SW480 (cell line): ENCODE measurements at regions not wholly inside any gene's neighbourhood (a gene's known extent, or its start where the extent isn't known, plus 50 kb on each side); places are given as distances from the start of the nearest gene placed in this dataset.
"Not testable (repeated sequence)": the region's sequence is repeated elsewhere in the genome, so short reads cannot be mapped to it uniquely, and the experiment has no call there.

Source experiments
- DNase-seq: peaks from one replicate; pipeline ENCODE4 v3.0.0-alpha.2; 2016; ENCODE audit warnings: low spot score

DNA sequence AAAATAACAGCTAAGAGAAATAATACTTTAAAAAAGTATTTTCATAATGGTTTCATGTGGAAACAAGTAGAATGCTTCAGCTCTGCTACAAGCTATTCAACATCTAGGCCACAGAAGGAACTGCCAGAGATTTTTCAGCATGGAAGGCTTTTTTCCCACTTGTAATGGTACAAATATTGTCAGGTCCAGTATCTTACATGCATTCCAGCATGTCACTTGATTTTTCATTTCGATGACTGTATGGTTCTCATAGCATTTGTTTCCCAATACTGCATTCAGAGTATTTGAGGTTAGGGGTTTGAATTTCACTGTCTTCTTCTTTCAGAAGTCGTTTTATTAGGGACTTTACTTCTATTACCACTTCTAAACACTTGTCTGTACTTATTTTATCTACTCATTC lies 1701.5 kb upstream of the FLRT2 start:
- DNase-seq = no peak

DNA sequence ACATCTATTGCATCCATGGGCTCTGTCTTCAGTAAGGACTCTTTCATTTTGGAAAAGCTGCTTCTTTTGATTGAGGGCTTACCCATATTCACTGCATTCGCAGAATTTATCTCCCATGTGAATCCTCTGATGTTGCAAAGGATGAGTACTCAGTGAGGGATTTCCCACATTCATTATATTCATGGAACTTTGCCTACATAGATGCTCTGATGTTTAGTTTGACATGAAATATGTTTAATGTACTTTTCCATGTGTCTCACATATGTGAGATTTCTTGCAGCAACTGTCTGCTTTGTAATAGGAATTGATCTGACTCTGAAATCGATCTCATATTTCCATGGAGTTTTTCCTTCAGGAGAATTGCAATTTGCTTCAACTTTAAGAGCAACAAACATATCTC lies 1699.6 kb upstream of the FLRT2 start:
- DNase-seq = no peak

DNA sequence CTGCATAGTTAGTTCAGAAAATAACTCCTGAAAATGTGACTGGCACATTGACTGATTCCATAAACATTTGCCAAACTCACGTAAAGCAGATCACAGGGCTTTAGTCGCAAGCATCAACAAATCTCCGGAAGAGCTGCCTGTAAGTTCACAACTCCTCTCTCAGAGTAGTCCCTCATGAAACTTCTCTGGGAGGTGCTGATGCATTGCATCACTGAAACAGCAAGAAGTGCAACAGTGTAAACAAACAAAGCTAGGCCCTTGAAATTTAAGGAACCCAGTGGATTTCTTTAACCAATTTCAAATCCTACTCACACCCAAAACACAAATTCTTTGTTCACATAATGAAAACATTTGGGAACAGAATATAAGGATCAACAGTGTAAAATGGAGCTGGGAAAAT lies 1691.7 kb upstream of the FLRT2 start:
- no peak for DNase-seq

DNA sequence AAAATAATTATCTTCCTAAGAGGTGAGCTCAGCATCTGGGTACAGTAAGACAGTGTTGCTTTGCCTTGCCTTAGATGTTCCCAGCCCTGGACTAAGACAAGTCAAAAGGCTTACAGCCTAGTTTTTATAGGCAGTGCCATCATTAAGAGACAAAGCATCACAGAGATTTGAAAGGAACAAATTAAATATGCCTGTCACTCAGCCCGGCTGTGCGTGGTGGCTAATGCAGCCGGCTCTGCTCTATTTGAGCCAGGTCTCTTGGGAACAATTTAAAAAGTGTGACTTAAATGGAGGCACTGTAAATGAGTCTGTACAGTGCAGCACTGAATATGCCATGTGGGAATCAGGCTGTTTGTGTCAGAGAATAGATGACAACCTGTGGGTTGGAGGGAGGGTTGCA lies 1687.4 kb upstream of the FLRT2 start:
- DNase-seq = no peak

DNA sequence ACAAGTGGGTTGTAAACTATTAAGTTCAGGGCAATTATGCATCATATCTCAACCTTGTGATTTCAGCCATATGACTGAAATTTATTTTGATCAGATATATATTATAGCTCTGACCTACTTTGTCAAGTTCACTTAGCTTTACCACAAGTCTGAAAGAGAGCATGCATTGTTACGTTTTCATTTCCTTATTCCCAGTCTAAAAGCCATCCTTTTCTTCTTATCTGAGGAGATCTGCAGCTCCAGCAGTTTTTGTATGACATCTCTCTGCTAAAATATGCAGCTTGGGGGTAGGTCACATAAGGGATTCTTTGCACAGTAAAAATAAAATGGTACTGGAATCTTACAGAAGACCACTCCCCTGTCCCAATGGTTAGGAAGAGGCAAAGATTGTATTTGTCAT lies 1682.8 kb upstream of the FLRT2 start:
- DNase-seq = no peak

DNA sequence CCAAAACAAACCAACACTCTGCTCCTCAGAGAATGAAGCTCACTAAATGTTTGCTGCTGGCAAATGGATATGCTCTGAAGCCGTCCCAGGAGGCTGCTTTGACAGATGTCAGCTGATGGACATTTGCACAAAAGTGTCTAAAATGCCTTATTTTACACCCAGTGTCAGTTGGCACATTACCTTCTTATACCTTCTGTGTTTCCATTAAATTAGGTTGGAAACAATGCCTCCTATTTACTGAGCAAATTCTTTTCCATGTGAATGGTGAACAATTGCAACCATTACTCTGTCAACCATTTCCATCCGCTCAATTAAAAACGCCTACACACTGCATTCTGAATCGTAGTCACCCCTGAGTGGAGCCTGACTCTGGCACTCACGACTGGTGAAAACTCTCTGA lies 1679.9 kb upstream of the FLRT2 start:
- DNase-seq = no peak

DNA sequence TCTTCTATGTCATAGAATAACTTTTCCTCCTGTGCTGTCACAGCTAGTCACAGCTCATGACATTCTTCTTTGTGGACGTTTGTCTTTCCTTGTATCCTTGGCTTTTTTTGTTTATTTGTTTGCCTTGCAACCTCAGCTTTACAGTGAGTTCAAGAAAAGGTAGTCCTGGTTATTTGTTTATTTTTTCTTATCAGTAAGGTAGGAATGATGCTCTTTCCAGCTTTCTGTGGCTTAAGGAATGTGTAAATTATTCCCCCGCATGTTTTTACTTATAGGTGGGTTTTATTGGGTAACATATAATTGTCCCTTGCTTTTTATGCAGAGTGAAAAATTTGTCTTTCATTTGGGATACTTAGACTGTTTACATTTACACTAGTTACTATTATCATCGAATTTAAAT lies 1673.6 kb upstream of the FLRT2 start:
- DNase-seq = no peak

DNA sequence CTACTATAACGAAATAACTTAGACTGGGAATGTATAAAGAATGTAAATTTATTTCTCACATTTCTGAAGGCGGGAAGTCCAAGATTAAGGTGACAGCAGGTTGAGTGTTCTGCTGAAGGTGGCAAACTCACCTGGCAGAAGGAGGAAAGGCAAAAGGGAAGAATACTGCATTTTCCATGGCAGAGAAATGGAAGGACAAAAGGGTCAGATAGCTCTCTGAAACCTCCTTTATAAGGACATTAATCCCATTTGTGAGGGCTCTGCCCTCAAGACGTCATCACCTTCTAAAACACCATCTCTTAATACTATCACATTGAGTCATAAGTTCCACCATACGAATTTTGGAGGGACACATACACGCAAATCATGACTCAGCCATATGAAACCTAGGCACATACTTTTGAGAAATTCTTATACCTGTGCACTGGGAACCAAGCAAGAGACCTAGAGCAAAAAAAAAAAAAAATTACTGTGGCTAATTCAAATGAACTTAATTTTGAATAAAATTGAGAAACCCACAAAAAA lies 1669.3 kb upstream of the FLRT2 start:
- DNase-seq = no peak

DNA sequence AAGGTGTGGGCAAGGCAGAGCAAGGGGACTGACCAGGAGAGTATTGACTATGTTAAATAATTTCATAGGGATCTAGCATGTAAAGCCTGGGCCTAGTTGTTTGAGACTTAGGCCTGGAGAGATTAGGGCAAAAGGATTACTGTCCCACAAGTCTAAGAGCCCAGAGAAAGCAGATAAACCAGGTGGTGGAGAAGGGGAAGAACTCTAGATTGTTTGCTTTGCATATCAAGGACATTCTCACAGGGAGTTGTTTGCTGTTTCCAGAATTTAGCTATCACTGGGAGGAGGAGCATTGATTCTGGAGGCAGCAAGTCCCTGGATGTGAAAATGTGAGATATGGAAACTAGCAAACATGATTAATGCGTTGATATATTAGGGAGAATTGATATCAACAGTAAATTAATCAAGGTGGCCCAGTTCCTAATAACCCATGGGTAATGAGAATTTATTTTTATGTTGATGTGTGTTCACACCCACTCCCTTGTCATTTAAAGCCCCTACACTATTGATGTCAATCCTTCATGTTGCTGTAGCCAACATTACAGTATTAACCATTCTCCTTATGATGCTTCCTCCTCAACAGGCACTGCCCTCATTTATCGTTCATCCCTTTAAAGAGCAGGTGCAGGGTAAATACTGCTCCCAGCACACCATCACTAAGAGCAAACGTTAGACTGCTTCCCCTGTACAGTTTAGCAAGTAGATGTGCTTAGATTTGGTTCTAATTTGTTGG lies 1666.7 kb upstream of the FLRT2 start:
- DNase-seq = no peak

DNA sequence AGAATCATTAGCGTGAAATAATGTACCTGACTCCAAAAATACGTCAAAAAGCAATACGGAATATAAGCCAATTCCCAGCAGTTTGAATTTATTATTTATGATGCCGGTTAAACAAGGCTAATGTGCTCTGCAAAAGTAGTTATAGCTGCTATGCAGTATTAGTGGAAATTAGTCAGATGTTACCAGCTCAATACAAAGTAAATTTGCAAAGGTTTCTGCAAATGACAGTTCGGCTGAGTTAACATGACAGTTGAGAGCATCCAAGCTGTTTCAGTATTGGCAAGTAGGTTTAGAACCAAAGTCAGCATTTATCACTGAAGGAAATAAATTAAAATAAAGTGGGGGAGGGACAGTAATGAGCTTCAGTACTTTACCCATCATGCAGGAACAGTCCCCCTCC lies 1665.8 kb upstream of the FLRT2 start:
- no peak for DNase-seq

DNA sequence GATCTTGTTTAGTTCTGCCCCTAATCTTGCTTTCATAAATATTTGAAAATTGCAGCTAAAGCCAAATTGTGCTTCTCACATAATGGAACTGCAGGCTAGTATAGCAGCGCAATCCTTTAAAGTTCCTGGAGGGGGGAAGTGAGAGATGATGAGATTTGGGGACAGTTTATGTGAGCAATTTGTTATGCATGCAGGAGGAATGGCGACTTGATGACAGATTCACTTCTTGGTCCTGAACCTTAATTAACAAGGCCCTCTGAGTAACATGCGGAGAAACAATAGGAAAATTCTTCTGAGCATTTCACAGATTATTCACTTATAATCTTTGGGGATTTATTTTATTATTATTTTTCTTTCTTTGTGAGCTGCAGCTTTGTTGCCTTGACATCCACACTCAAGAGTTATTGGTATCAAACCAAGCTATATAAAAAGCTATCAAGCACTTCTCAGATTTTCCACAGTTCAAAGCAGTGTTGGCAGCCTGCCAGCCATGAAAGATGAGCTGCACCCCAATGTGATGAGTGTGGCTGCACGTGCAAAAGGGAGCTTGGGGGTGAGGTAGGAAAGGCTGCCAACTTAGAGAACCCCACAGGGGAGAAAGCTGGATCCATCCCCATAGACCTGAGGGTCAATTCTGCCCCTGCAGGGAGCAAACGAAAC lies 1662.2 kb upstream of the FLRT2 start:
- DNase-seq = no peak

DNA sequence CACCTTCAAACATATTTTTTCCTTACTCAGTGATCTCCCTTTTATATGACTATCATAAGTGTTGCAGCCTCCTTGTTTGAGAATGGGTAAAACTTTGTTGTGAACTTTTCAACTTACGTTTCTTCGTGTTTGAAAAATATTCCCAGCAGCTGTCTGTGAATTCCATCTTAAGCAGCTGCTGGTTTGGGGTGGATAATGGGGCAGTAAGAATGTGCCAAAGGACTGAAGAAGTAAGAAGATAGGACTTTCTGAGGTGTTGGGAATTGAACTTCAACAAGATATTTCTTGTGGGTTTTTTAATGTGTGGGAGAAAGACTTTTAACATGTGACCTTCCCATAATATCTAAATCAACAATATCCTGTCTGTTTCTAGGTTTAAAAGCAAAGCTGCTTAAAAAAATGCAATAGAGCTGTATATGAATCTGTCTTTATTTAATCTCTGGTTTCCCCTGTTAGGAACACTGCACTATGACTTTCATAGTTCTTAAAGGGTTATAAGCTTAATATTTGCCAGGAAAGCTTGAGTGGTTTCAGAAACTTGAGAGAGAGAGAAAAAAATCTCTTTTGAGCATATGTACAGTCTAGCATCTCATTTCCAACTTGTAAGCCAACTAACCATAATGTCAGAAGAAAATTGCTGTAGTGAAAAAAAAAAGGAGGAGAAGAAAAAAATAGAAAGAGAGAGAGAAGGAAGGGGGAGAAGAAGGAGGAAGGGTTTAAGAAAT lies 1659.2 kb upstream of the FLRT2 start:
- no peak for DNase-seq

DNA sequence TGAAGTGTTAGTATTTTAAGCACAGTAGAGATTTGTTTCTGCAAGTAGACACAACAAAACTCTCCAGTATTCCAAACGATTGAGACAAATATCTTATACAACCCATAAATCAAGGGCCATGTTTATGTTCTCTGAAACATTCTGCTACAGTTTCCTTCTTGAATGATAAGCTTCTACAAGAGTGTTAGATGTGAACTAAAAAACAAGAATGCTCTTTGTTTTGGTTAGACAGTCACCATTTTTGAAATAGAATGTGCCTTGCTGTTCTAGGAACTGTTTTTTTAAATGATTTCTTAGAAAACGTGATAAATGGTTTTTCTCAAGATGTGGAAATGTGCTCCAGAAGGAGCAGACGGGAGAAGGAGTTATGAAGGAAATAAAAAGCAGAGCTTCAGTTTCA lies 1656.3 kb upstream of the FLRT2 start:
- no peak for DNase-seq

DNA sequence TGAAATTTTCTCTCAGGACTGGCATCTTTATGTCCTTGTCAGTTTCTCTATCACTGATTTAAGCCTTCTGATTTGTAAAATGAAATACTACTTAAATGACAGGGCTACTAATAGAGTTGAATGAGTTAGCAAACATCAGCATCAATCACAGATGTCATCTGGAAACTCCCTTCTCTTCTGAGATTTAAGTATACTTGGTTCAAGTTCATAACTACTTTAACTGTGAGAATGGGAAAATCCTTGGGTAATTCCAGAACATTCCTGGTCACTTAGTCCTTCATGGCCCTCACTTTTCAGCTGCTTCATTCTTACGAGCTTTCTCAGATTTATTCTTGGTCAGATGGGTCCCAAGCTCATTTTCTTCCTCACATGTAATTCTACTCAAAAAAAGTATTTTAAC lies 1655.3 kb upstream of the FLRT2 start:
- DNase-seq = no peak

DNA sequence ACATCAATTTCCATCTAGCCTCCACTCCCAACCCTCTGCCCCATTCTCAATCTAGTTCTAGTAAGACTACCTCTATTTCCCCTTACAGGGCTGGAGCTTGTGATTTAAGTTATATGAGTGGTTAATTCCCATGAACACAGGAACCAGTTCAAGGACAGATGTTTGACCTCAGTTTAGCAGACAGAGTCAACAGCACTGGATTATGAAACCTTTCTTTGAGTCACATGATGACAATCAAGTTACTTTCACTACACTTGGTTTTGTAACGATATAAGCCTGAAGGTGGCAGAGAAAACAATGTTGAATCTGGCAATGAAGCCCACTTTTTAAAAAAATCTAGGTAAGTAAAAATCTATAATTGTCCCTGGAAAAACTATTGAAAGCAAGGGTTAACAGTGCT lies 1646.2 kb upstream of the FLRT2 start:
- no peak for DNase-seq

DNA sequence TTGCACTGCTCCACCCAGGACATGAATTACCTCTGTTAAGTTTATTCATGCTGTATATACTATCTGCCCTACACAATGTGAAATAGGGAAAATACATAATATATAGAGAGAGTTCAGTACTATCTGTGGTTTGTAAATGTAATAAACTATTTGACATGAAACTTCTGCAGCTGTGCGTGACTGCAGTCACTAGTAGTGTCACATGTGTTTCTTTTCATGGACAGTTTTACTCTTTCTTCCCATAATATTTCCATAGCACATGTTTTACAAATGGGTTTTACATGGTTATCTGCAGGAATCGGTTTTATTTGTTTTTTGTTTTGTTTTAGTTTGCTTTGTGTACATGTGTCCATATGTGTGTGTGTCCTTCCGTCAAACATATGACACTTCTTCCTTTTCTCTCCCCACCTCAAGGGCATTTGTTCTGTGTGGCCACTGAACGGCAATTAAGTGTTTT lies 1644.1 kb upstream of the FLRT2 start:
- DNase-seq = no peak

DNA sequence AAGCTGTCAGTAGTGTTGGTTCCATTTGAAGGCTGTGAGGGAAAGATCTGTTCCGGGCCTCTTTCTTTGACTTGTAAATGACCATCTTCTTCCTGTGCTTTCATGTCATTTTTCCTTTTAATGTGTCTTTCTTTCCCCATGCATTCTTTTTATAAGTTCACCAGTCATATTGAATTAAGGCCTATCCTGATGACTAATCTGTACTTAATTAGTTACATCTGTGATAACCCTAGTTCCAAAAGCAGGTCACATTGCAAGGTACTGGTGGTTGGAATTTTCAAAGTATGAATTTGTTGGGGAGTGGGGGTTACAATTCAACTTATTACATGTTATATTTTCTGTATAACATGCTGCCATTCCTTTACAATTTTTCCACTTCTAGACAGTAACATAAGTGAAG lies 1642.1 kb upstream of the FLRT2 start:
- DNase-seq = no peak

DNA sequence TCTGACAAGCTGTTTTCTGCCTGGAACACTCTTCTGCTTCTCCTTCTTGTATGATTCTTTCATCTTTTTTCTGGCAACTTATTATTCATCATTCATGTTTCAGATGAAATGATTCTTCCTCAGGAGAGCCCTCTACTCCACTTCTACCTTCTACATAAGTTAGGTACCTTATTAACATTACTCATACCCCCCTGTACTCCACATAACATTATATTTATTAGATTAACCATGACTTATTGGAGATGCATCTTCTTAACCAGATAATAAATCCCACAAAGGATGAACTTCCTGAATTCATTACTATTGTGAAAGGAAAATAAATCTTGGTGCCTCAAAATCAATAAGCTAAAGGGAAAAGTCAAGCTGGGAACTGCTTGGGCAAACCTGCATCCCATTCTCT lies 1636.5 kb upstream of the FLRT2 start:
- DNase-seq = no peak

DNA sequence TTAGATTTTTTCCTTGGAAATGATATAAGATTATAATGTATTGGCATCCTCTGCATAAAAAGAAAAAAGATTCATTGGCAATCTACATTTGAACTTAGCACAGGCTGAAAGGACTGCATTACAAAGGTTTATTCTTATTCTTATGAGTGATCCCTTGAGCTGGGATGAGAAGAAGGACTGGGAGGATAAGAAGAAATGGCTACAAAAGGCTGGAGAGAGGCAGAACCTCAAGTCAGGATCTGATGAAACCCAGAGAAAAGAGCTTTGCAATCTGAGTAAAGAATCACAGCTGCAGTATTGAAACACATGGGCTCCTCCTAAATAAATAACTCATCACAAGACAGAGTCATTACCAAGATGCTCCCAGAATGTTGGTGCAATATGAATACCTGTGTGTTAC lies 1635.4 kb upstream of the FLRT2 start:
- no peak for DNase-seq

DNA sequence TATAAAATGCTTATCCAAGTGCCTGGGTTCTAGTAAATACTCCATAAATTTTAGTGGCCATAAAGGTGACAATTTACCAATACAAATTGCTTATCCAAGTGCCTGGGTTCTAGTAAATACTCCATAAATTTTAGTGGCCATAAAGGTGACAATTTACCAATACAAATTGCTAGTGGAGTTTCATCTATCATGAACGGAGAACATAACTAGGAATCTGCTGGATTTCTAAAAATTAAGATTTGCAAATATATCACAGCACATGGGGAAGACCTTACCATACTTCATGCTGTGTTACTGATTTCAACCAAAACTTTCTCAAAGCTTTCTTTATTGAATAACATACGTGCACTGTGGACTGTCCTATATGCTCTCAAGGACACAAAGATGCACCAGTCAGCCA lies 1631.4 kb upstream of the FLRT2 start:
- not testable (repeated sequence) for DNase-seq

DNA sequence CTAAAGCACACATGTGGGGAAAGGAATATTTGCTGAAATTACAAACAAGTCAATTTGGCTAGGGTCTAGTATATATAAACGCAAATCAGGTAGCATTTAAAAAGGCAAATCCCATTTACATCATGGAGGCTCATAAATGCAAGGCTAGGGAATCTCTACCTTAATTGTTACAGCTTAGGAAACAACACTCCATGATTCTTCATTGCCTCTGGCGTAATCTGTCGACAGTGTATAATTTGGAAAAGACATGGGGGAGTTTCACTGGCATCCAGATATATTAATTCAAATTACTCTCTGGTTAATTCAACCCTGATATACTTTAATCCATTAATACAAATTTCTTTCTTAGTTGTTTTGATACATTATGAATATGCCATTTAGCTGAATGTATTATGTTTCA lies 1630.2 kb upstream of the FLRT2 start:
- DNase-seq = no peak

DNA sequence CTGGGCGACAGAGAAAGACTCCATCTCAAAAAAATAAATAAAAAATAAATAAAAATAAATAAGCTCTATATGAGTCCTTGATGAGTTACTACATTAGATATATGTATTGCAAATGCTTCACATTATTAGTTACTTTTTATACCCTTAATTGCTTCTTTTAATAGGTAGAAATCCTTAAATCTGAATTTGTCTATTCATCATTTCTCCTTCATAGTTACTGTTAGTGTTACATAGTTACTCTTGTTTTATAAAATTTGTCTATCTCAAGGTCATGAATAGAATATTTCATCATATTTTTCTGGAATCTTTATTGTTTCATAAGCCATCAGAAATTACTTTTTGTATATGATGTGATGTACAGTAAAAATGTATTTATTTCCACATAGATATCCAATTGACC lies 1624.8 kb upstream of the FLRT2 start:
- DNase-seq = no peak

DNA sequence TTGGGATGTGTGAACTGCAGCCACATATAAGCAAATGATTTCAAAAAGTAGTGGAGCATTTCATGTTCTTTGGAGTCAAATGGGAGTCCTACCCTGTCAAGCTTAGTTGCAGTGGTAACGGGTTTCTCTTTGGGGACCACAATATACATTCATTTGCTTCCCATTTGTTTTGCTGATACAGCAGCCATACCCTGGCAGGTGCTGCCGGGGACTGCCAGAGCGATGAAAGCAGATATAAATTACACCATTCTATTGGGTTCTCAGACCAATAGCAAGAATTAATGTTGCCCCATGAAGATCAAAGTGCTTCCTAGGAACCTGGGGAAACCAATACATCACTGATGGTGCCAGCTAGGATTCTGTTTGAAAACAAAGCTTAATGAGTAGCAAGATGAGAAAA lies 1621.5 kb upstream of the FLRT2 start:
- no peak for DNase-seq
